Mammary epithelial cell (primary cell): ENCODE measurements at regions not wholly inside any gene's neighbourhood (a gene's known extent, or its start where the extent isn't known, plus 50 kb on each side); places are given as distances from the start of the nearest gene placed in this dataset.

ENCODE experiments used
- CTCF ChIP-seq, 2 donors: IDR thresholded peaks in 1 of 2; conservative IDR thresholded peaks in 1 of 2; 2 replicates each; pipeline ENCODE4 v1.5.1; 2011 to 2012; ENCODE audit warnings: inconsistent platforms in 2 of 2, low read length in 2 of 2, mild to moderate bottlenecking in 2 of 2, control low read depth in 1 of 2, low read depth in 1 of 2; ENCODE audit not compliant: insufficient read depth in 1 of 2; ENCODE audit errors: extremely low read depth in 1 of 2
- EZH2 ChIP-seq: IDR thresholded peaks from 2 replicates; pipeline ENCODE4 v1.6.1; 2012; ENCODE audit warnings: low read length, inconsistent platforms, borderline replicate concordance

GRCh38 chr4:181017038-181017437, 1226.2 kb upstream of the TENM3 start:
- TF ChIP-seq EZH2, result no peak
- no peak for TF ChIP-seq CTCF (conservative IDR thresholded peaks at IDR 0.05 in 1 of 2, IDR thresholded peaks at IDR 0.05 in 1 of 2; ENCODE audit: extremely low read depth in 1 of 2, insufficient read depth in 1 of 2, low read depth in 1 of 2, low read length in 2 of 2)
